MG63 (cell line): ENCODE measurements at regions not wholly inside any gene's neighbourhood (a gene's known extent, or its start where the extent isn't known, plus 50 kb on each side); places are given as distances from the start of the nearest gene placed in this dataset.
A peak's percentile ranks its signal among the peaks of the same experiment; 100 is the strongest.
"Not testable (repeated sequence)": the region's sequence is repeated elsewhere in the genome, so short reads cannot be mapped to it uniquely, and the experiment has no call there.

Source experiments
- DNase-seq: peaks from one replicate; pipeline ENCODE4 v3.0.0-alpha.2; 2020
- H3K27me3 ChIP-seq: fragments of 250-450 bp; sonication (Bioruptor Pico); 2 replicates; pipeline ENCODE4 v1.5.1; 2020; ENCODE audit warnings: mild to moderate bottlenecking, moderate library complexity
- H3K36me3 ChIP-seq: fragments of 250-450 bp; sonication (Bioruptor Pico); 2 replicates; pipeline ENCODE4 v1.5.1; 2020; ENCODE audit warnings: mild to moderate bottlenecking, moderate library complexity
- H3K4me3 ChIP-seq: fragments of 250-450 bp; sonication (Bioruptor Pico); 2 replicates; pipeline ENCODE4 v1.5.1; 2020; ENCODE audit warnings: mild to moderate bottlenecking, moderate library complexity
- H3K9me3 ChIP-seq: fragments of 250-450 bp; sonication (Bioruptor Pico); 2 replicates; pipeline ENCODE4 v1.5.1; 2020; ENCODE audit warnings: mild to moderate bottlenecking, moderate library complexity

DNA sequence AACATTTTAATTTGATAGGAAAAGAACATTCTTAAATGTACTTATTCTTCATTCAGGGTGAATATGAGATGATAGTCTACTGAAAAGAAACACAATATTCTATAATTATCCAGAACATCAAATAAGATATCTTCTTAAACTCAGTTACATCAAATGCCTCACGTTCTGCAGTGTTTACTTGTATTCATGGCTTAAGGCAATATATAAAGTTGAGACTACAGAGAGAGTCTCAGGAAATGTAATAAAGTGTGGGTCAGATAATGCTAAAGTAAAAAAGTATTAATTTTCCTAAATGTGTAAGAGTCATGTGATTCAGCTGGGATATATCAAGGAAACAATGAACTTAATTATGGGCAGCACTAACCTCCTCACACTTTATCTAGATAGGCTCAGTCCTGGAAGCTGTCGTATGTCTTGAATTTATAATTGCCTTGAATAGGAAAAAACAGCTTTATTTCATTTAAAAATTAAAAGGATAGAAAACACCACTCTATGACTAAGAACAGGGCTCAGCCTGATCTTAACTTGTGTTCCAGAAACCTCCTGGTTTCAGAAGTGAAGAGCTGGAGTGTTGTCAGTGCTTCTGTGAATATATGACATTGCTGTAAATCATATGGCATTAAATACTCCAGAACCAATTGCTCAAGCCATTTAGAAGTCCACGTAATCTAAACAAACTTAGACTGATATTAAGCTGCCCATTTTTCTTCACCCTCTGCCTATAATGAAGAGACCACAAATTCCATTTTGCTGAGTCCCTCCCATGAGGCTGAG, 240.2 kb downstream of the FSIP2 start:
- Histone ChIP-seq H3K27me3 (no peaks in the 10 kb centered on the region), H3K36me3 (no peaks in the 10 kb centered on the region), H3K4me3 (no peak overlapping the region), H3K9me3 (no peaks in the 10 kb centered on the region)
- peak; percentile 20 for DNase-seq

DNA sequence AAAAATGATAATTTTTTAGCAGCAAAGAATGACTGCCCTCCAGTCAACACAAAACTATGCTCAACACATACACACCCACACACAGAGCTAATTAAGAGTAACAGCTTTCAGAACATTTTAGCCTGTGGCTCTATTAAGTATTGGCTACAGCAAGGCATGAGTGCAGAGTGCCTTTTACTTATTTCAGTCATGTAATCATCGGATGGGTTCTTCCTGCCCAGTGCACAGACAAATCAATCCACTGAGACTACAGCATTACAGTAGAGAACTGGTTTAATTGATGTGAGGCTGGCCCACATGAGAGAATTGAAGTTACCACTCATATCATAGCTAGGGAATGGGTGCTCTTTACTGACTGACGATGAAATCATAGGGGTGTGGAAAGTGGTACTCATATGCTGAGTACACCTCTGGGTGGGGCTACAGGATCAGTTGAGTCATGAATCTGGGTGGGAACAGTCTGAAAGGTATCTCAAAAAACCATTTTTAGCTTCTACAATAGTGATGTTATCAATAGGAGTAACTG, 241.0 kb downstream of the FSIP2 start:
- Histone ChIP-seq H3K27me3 (no peaks in the 10 kb centered on the region), H3K4me3 (no peak overlapping the region), H3K9me3 (no peaks in the 10 kb centered on the region), H3K36me3 (no peaks in the 10 kb centered on the region)
- peak; percentile 8 for DNase-seq

DNA sequence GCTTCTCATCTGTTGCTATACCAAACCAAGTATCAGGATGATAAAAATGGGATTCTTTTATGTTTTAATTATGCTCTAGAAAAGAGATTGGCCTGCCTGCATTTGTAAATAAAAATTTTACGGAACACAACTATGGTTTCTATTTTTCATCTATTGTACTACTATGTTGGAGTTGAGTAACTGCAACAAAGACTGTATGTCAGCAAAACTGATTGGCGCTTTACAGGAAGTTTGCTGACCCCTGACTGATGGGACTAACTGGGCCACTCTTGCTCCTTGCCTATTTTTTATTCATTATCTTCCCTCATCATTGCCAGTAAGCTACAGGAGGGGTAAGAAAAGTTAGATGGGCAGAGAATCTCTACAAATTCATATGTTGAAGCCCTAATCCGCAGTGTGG, 242.3 kb downstream of the FSIP2 start:
- H3K9me3 ChIP-seq: no peaks in the 10 kb centered on the region
- no peaks in the 10 kb centered on the region for H3K36me3 ChIP-seq
- no peaks in the 10 kb centered on the region for H3K27me3 ChIP-seq
- H3K4me3 ChIP-seq: no peak overlapping the region
- no peak for DNase-seq

DNA sequence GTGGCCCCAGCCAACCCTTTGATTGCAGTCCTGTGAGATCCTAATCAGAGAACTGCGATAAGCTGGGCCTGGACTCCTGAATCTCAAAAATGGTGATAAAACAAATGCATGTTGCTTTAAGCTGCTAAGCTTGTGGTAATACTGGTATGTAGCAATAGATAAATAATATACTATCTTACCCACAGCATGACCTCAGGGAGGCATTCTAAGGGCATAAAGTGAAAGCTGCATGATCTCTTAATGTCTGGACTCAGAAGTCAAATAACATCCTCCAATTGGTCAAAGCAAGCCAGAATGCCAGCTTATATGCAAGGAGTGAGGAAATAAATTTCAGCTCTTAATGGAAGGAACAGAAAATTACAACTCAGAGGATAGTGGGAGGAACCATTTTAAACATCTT, 246.1 kb downstream of the FSIP2 start:
- H3K27me3 ChIP-seq: no peaks in the 10 kb centered on the region
- no peaks in the 10 kb centered on the region for H3K9me3 ChIP-seq
- no peaks in the 10 kb centered on the region for H3K36me3 ChIP-seq
- no peak for DNase-seq
- no peak overlapping the region for H3K4me3 ChIP-seq

DNA sequence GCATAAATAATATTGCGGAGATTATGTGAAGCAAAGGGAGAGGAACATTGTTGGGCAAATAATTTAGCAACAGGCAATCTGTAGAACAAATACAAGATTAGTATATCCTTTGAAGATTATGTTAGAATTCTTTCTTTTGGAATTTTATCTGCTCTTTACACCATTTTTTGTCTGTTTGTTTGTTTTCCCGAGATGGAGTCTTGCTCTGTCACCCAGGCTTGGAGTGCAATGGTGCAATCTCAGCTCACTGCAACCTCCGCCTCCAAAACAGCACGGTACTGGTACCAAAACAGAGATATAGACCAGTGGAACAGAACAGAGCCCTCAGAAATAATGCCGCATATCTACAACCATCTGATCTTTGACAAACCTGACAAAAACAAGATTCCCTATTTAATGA, 250.3 kb downstream of the FSIP2 start:
- DNase-seq, H3K4me3 ChIP-seq, H3K9me3 ChIP-seq: not testable (repeated sequence)

DNA sequence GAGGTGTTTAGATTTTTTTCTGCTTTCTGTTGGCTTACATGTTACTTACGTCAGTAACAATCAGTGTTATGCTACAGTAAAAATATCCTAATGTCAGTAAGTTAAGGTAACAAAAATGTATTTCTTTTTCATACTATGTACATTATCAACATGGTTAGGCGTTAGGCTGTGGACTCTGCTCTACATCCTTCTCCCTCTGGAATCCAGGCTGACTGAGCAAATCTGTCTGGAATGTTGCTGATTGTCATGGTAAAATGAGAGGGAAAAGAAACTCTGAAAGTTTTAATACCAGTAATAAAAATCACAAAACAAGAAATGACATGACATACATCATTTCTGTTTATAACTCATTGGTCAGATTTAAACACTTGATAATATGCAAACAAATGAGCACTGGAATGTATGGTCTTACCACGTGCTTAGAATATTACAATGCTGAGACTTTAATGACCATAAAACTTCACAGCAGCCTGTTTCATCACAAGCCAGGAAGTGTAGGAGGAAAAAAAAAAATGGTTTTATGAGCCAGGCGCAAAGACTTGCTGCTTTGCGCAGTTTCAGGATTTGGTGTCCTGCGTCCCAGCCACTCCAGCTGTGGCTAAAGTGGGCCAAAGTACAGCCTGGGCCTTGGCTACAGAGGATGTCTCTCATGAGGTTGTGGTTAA, 252.4 kb downstream of the FSIP2 start:
- no peaks in the 10 kb centered on the region for H3K27me3 ChIP-seq
- no peak overlapping the region for H3K4me3 ChIP-seq
- no peaks in the 10 kb centered on the region for H3K9me3 ChIP-seq
- H3K36me3 ChIP-seq: no peaks in the 10 kb centered on the region
- DNase-seq: no peak

More for the DNA sequence above, 250.3 kb downstream of the FSIP2 start:
- H3K36me3 ChIP-seq, H3K27me3 ChIP-seq: not testable (repeated sequence)

DNA sequence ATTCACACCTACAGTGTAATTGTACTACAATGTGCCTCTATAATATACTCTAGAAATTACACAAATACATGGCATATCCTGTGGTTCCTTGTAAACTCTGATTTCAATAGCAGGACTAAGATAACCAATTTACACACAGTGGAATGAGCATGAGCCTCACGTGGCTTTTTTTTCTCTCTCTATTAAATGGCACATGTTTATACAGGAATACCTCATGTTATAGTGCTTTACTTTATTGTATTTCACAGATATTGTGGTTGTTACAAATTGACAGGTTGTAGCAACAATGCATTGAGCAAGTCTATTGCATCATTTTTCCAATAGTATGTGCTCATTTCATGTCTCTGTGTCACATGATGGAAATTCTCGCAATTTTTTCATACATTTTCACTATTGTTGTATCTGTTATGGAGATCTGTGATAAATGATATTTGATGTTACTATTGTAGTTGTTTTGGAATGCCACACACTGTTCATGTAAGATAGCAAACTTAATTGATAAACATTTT, 260.0 kb downstream of the FSIP2 start:
- H3K4me3 ChIP-seq: no peak overlapping the region
- H3K27me3 ChIP-seq: no peaks in the 10 kb centered on the region
- H3K9me3 ChIP-seq: no peaks in the 10 kb centered on the region
- no peak for DNase-seq
- no peaks in the 10 kb centered on the region for H3K36me3 ChIP-seq

DNA sequence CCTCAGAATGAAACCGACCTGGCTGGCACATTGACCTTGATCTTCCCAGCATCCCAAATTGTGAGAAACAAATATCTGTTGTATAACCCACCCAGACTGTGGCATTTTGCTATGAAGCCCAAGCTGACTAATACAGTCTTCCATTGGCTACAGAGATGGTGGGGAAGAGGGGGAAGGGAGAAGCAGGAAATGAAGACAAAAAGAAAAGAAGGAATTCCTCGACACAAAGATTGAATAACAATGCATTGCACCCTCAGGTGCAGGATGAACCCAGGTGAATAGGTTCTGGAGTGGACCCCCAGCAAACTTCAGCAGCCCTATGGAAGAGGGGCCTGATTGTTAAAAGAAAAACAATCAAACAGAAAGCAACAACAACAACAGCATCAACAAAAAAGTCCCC, 270.7 kb downstream of the FSIP2 start:
- DNase-seq: no peak
- Histone ChIP-seq H3K4me3 (no peak overlapping the region), H3K9me3 (0 out of 2 replicates have a peak, but pooled peaks cover 2% of the 10 kb centered on the region), H3K27me3 (no peaks in the 10 kb centered on the region), H3K36me3 (no peaks in the 10 kb centered on the region)

DNA sequence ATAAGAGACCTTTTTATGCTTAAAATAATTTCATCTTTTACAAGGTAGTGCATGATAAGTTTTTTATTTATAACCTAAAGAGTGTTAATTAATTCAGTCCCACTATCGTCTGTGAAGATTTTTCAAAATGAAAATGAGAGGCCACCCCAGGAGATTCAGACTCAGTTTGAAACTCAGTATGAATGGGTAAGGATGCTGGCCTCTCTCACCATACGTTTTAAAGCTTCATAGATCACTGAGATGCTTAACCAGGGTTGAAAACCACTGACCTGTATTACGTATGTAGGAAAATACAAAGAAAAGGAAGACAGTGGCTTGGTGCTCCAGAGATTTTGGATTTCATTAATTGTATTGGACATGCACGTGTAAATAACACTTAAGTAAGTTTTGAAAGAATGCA, 278.7 kb downstream of the FSIP2 start:
- H3K4me3 ChIP-seq: no peak overlapping the region
- no peak for DNase-seq
- no peaks in the 10 kb centered on the region for H3K27me3 ChIP-seq
- no peaks in the 10 kb centered on the region for H3K36me3 ChIP-seq
- H3K9me3 ChIP-seq: 0 out of 2 replicates have a peak, but pooled peaks cover 2% of the 10 kb centered on the region

DNA sequence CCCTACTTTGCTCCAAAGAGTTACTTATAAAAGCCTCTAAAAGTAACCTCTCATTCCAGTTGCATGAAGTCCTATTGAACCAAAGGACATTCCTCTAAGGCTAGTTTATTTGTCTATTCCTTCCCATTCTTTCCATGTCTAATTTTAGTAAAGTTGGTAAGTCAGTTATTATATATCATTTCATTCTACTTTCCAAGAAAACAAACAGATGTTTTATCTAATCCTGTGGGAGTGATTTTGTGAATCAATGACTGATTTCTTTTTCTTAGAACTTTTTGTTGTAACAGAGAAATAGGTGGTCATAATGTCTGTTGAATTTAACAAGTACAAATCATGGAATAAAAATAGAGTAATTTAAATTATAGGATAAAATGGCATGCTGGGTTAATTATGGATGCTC, 286.3 kb downstream of the FSIP2 start:
- Histone ChIP-seq H3K36me3 (no peaks in the 10 kb centered on the region), H3K27me3 (no peaks in the 10 kb centered on the region), H3K9me3 (no peaks in the 10 kb centered on the region), H3K4me3 (no peak overlapping the region)
- no peak for DNase-seq

DNA sequence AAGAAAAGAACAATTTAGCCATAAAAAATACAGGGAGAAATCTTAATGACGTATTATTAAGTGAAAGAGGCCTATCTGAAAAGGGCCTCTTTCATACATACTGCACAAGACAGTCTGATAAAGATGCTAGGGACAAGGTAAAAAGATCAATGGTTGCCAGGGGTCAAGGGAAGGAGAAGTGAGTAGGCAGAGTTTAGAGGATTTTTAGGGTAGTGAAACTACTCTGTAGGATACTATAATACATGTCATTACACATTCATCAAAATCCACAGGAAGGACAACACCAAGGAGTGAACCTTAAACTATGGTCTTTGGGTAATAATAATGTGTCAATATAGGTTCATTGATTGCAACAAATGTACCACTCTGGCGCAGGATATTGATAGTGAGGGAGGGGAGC, 289.3 kb downstream of the FSIP2 start:
- no peak for DNase-seq
- Histone ChIP-seq H3K27me3 (no peaks in the 10 kb centered on the region), H3K9me3 (no peaks in the 10 kb centered on the region), H3K36me3 (no peaks in the 10 kb centered on the region), H3K4me3 (no peak overlapping the region)

DNA sequence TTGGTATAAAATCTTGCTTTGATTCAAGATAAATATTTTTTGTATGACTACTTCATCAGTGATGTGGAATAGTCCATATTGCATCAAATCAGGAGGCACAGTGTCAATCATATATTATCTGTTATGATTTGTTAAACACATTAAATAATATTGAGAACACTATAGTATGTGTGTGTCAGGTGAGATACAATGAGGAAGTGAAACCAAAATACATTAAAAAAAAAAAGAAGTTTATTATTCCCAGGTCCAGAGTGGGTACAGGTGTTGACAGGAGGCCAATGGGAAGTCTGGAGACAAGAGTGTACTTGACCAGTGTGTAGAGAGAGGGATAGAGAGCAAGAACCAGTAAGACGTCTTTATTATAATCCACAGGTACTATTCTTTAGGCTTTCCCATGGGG, 292.6 kb downstream of the FSIP2 start:
- no peaks in the 10 kb centered on the region for H3K27me3 ChIP-seq
- H3K4me3 ChIP-seq: no peak overlapping the region
- DNase-seq: no peak
- H3K9me3 ChIP-seq: no peaks in the 10 kb centered on the region
- H3K36me3 ChIP-seq: no peaks in the 10 kb centered on the region

DNA sequence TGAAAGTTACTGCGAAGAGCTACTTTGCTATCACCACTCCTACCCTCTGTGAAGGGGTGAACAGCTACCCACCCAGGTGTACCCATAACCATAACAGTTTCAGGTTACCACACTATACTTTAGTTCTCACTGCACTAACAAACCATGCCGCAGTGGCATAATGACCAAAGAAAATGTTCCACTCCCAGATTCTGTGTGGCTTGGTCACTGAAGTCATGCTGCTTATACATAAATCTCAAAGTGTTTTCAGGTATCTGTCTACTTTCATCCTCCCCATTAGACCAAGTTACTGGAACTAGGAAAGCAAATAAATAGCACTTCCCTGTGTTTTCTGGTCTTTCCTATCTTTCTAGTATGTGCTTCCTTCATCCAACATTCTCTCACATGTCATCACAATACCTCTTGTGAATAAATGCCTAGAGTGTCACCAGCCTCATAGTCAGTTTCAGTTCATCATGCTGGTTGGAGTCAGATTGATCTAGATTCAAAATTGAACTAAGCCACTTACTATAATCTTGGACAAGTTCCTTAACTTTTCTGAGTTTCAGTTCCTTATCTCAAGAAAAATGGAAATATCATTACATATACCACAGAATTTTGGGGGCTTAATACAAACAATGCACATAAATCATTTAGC, 293.6 kb downstream of the FSIP2 start:
- Histone ChIP-seq H3K9me3 (no peaks in the 10 kb centered on the region), H3K4me3 (no peak overlapping the region), H3K27me3 (no peaks in the 10 kb centered on the region), H3K36me3 (no peaks in the 10 kb centered on the region)
- no peak for DNase-seq

DNA sequence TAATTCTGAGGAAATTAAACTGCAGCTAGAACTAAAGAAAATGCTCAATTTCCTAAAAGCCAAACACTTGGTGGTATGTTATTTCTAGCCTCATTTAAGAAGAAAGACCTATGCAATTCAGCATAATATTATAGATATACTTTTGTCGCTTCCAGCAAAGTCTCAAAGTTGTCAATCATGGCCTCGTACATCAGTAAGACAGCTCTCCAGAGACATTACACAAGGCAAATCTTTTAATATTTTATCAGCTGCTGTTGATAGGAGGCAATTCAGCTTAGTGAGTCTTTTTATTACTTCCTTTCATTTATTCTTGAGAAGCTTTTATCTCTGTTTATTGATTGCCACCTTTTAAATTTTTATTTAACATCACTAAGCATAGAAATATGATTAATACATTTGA, 294.3 kb downstream of the FSIP2 start:
- no peaks in the 10 kb centered on the region for H3K27me3 ChIP-seq
- DNase-seq: no peak
- H3K9me3 ChIP-seq: no peaks in the 10 kb centered on the region
- H3K4me3 ChIP-seq: no peak overlapping the region
- no peaks in the 10 kb centered on the region for H3K36me3 ChIP-seq

DNA sequence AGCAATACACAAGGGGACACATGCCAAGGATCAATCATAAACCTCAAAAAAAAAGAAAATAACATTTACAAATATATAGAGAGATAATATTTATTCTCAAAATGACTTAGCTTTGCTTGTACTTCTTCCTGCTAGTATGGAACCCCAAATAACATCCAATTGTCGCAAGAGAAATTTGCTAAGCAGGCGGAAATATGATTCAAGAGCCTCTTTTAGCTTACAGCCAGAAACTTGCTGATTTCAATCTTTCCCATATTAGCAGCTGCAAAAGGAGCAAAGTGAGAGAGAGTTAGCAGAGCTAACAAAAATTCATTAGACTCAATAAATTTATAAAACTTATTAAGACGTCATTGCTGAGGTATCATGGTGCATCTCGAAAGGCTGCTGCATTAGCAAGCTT, 294.9 kb downstream of the FSIP2 start:
- Histone ChIP-seq H3K27me3 (no peaks in the 10 kb centered on the region), H3K36me3 (no peaks in the 10 kb centered on the region), H3K9me3 (no peaks in the 10 kb centered on the region), H3K4me3 (no peak overlapping the region)
- no peak for DNase-seq

DNA sequence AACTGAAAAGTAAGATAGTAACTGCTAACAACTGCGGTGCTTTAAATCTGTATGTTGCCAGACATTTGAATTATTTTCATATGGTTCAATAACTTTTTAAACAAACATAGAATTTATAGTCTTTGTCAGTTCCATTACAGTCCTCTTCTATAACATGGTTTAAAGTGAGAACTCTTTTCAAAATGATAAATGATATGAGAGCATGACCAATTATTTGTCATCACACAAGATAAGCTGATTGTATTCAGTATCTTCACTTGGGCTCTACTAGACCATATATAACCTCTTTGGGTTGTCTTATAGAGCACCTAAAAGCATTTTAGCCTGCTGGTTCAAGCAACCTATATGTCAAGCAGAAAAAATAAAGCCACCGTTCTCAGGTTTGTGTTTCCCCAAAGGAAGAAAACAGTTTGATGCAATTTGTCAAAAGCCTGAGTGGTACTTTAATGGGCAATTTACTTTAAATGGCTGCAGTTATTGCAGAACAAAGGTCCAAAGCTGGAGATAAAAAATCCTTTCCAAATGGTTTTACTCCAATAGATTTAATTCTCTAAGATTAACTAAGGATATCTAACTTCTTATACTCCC, 298.4 kb downstream of the FSIP2 start:
- Histone ChIP-seq H3K36me3 (no peaks in the 10 kb centered on the region), H3K9me3 (no peaks in the 10 kb centered on the region), H3K4me3 (no peak overlapping the region), H3K27me3 (no peaks in the 10 kb centered on the region)
- no peak for DNase-seq
